Smooth muscle cell (in vitro differentiated cells): ENCODE measurements at regions not wholly inside any gene's neighbourhood (a gene's known extent, or its start where the extent isn't known, plus 50 kb on each side); places are given as distances from the start of the nearest gene placed in this dataset.
A peak's percentile ranks its signal among the peaks of the same experiment; 100 is the strongest.

ENCODE experiments used
- DNase-seq: peaks from one replicate; lab custom pipeline; 2025; ENCODE audit not compliant: unreplicated experiment; lab: John Stamatoyannopoulos, UW
- H2AFZ ChIP-seq: fragments of 200-600 bp; sonication (generic); 2 replicates; pipeline ENCODE4 v1.6.0; 2016; ENCODE audit warnings: antibody characterized with exemption, low read depth, mild to moderate bottlenecking
- H3F3A ChIP-seq: fragments of 200-600 bp; sonication (generic); 2 replicates; pipeline ENCODE4 v1.6.0; 2017; ENCODE audit warnings: antibody characterized with exemption, low read depth
- H3K27ac ChIP-seq: fragments of 200-600 bp; sonication (generic); 2 replicates; pipeline ENCODE4 v1.5.1; 2016; ENCODE audit warnings: low read depth, mild to moderate bottlenecking
- H3K27me3 ChIP-seq: fragments of 200-600 bp; sonication (generic); 2 replicates; pipeline ENCODE4 v1.6.1; 2016; ENCODE audit warnings: low read depth, mild to moderate bottlenecking
- H3K36me3 ChIP-seq: fragments of 200-600 bp; sonication (generic); 2 replicates; pipeline ENCODE4 v1.5.1; 2016; ENCODE audit warnings: low read depth
- H3K4me1 ChIP-seq: fragments of 200-600 bp; sonication (generic); 2 replicates; pipeline ENCODE4 v1.5.1; 2016; ENCODE audit warnings: low read depth
- H3K4me2 ChIP-seq: fragments of 200-600 bp; sonication (generic); 2 replicates; pipeline ENCODE4 v1.6.0; 2016; ENCODE audit warnings: mild to moderate bottlenecking
- H3K4me3 ChIP-seq: fragments of 200-600 bp; sonication (generic); 2 replicates; pipeline ENCODE4 v1.5.1; 2016; ENCODE audit warnings: mild to moderate bottlenecking
- H3K79me2 ChIP-seq: fragments of 200-600 bp; sonication (generic); 2 replicates; pipeline ENCODE4 v1.6.0; 2016; ENCODE audit warnings: low read depth, mild to moderate bottlenecking
- H3K9ac ChIP-seq: fragments of 200-600 bp; sonication (generic); 2 replicates; pipeline ENCODE4 v1.6.0; 2016; ENCODE audit warnings: low read depth
- H3K9me3 ChIP-seq: fragments of 200-600 bp; sonication (generic); replicated peaks from 2 replicates; pipeline ENCODE4 v1.5.1; 2016; ENCODE audit warnings: low read depth
- H4K20me1 ChIP-seq: fragments of 200-600 bp; sonication (generic); 2 replicates; pipeline ENCODE4 v1.6.0; 2016; ENCODE audit warnings: low read depth
- WGBS: methylation state at CpG from one replicate; pipeline ENCODE4 v1.1.7; 2016; ENCODE audit warnings: low lambda C conversion rate; 5-methylcytosine and 5-hydroxymethylcytosine counted together
- TF ChIP-seq, protein P1 (sequence below): fragments of 200-600 bp; sonication (generic); IDR thresholded peaks from 2 replicates; pipeline ENCODE4 v1.5.1; 2017; ENCODE audit warnings: borderline replicate concordance, mild to moderate bottlenecking, antibody characterized with exemption; ENCODE audit not compliant: insufficient read depth, poor library complexity, severe bottlenecking

DNA sequence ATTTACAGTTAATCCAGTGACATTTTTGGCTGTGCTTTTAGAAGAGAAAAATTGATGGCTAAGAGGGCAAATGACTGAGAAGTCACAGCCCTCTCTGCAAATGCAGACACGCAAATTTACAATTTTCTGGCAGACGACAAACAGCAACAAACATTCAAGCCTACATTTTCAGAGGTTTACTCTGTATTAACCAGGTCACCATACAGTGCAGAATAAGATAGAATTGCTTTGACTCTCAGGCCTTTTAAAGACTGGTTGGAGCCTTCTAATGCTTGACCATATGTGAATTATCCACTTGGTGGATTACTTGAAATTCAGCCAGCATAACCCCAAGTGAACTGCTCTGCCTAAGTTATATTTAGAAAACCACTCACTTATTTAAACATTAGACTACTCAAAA, 65.5 kb upstream of the FOXN2 start:
- H3K27ac ChIP-seq: peak overlapping the region; percentile 84
- WGBS: 20% methylated on average over 2 of the region's 2 CpGs
- no peak overlapping the region for H3K4me3 ChIP-seq
- no peaks in the 10 kb centered on the region for H3F3A ChIP-seq
- TF ChIP-seq, protein P1, sequence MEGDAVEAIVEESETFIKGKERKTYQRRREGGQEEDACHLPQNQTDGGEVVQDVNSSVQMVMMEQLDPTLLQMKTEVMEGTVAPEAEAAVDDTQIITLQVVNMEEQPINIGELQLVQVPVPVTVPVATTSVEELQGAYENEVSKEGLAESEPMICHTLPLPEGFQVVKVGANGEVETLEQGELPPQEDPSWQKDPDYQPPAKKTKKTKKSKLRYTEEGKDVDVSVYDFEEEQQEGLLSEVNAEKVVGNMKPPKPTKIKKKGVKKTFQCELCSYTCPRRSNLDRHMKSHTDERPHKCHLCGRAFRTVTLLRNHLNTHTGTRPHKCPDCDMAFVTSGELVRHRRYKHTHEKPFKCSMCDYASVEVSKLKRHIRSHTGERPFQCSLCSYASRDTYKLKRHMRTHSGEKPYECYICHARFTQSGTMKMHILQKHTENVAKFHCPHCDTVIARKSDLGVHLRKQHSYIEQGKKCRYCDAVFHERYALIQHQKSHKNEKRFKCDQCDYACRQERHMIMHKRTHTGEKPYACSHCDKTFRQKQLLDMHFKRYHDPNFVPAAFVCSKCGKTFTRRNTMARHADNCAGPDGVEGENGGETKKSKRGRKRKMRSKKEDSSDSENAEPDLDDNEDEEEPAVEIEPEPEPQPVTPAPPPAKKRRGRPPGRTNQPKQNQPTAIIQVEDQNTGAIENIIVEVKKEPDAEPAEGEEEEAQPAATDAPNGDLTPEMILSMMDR: no peak
- no peaks in the 10 kb centered on the region for H3K79me2 ChIP-seq
- H4K20me1 ChIP-seq: no peaks in the 10 kb centered on the region
- H3K36me3 ChIP-seq: no peaks in the 10 kb centered on the region
- peaks cover 3% of the 10 kb centered on the region for H3K4me1 ChIP-seq
- H2AFZ ChIP-seq: no peak overlapping the region
- H3K9me3 ChIP-seq: no peaks in the 10 kb centered on the region
- no peak for DNase-seq
- H3K9ac ChIP-seq: peak overlapping the region; percentile 17
- no peaks in the 10 kb centered on the region for H3K27me3 ChIP-seq
- H3K4me2 ChIP-seq: peak overlapping the region; percentile 41

DNA sequence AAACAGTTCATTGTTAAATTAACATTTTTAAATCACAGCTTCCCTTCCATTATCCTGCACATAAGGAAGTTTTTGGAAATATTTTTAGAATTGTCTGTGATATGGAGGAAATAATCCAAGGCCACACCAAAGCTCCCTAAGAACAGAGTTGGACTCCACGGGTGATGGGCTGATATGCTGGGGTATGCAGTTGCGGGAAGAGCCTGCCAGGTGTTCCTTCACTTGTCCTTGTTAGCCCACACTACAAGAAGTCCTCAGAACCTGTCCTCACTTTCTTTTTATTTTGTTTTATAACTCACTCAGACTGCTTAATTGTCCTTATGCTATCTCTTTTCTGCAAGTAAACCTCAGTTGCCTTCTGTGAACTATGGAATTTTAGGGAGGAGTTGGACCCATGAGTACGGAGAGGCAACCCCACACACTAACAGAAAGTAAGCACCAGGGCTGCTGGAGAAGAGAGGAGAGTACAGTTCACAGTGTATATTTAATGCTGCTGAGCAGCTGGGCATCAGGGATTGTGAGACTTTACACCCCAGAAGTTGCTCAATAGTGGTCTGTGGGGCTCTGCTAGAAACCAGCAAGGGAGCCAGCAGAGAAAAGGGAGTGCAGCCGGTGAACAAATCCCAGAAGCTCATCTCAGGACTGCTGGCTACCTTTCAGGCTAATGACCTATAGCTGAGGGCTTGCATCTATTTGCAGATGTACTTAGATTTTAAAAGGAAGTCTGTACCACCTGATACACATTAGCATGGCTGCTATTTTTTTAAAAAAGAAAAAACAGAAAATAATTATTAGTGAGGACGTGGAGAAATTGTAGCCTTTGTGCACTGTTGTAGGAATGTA, 64.6 kb upstream of the FOXN2 start:
- Histone ChIP-seq H3K4me2 (peak overlapping the region; percentile 7), H4K20me1 (no peaks in the 10 kb centered on the region), H3K4me1 (peaks cover 3% of the 10 kb centered on the region), H3K9me3 (no peaks in the 10 kb centered on the region), H3K36me3 (no peaks in the 10 kb centered on the region), H2AFZ (no peak overlapping the region), H3K9ac (no peak overlapping the region), H3K4me3 (no peak overlapping the region), H3K27ac (peak overlapping the region; percentile 84), H3F3A (no peaks in the 10 kb centered on the region), H3K27me3 (no peaks in the 10 kb centered on the region), H3K79me2 (no peaks in the 10 kb centered on the region)
- 73% methylated on average over 5 of the region's 5 CpGs for WGBS
- TF ChIP-seq, protein P1: no peak
- no peak for DNase-seq

DNA sequence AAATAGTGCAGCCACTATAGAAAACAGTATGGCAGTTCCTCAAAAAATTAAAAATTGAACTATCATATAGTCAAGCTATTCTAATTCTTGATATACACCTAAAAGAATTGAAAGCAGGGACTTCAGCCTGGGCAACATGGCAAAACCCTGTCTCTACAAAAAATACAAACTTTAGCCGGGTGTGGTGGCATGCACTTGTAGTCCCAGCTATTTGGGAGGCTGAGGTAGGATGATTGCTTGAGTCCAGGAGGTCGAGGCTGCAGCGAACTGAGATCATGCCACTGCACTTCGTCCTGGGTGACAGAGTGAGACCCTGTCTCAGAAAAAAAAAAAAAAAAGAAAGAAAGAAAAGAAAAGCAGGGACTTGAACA, 64.0 kb upstream of the FOXN2 start:
- H2AFZ ChIP-seq: no peak overlapping the region
- H3F3A ChIP-seq: no peaks in the 10 kb centered on the region
- H3K27me3 ChIP-seq: no peaks in the 10 kb centered on the region
- DNase-seq: no peak
- H3K36me3 ChIP-seq: no peaks in the 10 kb centered on the region
- peaks cover 3% of the 10 kb centered on the region for H3K4me1 ChIP-seq
- H3K4me2 ChIP-seq: no peak overlapping the region
- 94% methylated on average over 4 of the region's 4 CpGs for WGBS
- TF ChIP-seq, protein P1: no peak
- H3K9me3 ChIP-seq: no peaks in the 10 kb centered on the region
- no peaks in the 10 kb centered on the region for H3K79me2 ChIP-seq
- H3K27ac ChIP-seq: no peak overlapping the region
- H4K20me1 ChIP-seq: no peaks in the 10 kb centered on the region
- H3K9ac ChIP-seq: no peak overlapping the region
- H3K4me3 ChIP-seq: no peak overlapping the region

DNA sequence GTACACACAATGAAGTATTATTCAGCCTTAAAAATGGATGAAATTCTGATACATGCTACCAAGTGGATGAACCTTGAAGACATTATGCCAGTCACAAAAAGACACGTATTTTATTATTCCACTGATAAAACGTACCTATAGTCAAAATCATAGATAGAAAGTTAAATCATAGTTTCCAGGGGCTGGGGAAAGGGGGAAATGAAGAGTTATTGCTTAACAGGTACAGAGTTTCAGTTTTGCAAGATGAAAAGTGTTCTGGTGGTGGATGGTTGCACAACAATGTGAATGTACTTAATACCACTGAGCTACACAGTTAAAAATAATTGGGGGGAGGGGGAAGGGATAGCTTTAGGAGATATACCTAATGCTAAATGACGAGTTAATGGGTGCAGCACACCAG, 63.5 kb upstream of the FOXN2 start:
- no peaks in the 10 kb centered on the region for H3K36me3 ChIP-seq
- H3F3A ChIP-seq: no peaks in the 10 kb centered on the region
- no peak overlapping the region for H3K4me3 ChIP-seq
- no peaks in the 10 kb centered on the region for H3K79me2 ChIP-seq
- no peak overlapping the region for H3K4me2 ChIP-seq
- no peaks in the 10 kb centered on the region for H3K27me3 ChIP-seq
- DNase-seq: no peak
- TF ChIP-seq, protein P1: no peak
- no peaks in the 10 kb centered on the region for H3K9me3 ChIP-seq
- H3K27ac ChIP-seq: no peak overlapping the region
- 96% methylated on average over 3 of the region's 3 CpGs for WGBS
- no peak overlapping the region for H3K9ac ChIP-seq
- H3K4me1 ChIP-seq: peaks cover 3% of the 10 kb centered on the region
- H4K20me1 ChIP-seq: no peaks in the 10 kb centered on the region
- H2AFZ ChIP-seq: no peak overlapping the region
